ENCODE measurements at regions not wholly inside any gene's neighbourhood (a gene's known extent, or its start where the extent isn't known, plus 50 kb on each side); places are given as distances from the start of the nearest gene placed in this dataset.

- TF ChIP-seq E2F1 (CRISPR knock-in tag; IDR thresholded peaks at IDR 0.05): no peak
- TF ChIP-seq ZMAT4 (CRISPR knock-in tag; IDR thresholded peaks at IDR 0.05): no peak
Observed at GRCh38 chr1:55368698-55369097, 153.5 kb upstream of the USP24 start (continued).

GRCh38 chr1:55367273-55367672, 152.1 kb upstream of the USP24 start:
- ChIA-PET POLR2A (no interaction called here), CTCF (interaction anchor here (1.2 kb wide), 1 partner anchor 9 kb away, joined by 3 read pairs; no protein-coding TSS in a partner anchor)
- no peak overlapping the region for H3K27ac Mint-ChIP-seq
- no peaks in the 10 kb centered on the region for H3K4me1 Mint-ChIP-seq
- H3K36me3 Mint-ChIP-seq: no peaks in the 10 kb centered on the region
- H3K27me3 Mint-ChIP-seq (ENCODE audit: low read depth): no peaks in the 10 kb centered on the region; the same call in none of the 2 replicates
- H3K4me3 Mint-ChIP-seq: no peak overlapping the region
- ATAC-seq (no peak), DNase-seq (ENCODE audit: low spot score) (no peak)
- peaks cover 8% of the 10 kb centered on the region; the same call in 1 of the 2 replicates for H3K9me3 Mint-ChIP-seq
- TF ChIP-seq ZNF671 (CRISPR knock-in tag; IDR thresholded peaks at IDR 0.05) (no peak), ERG (CRISPR knock-in tag; IDR thresholded peaks at IDR 0.05) (no peak), ATF6 (CRISPR knock-in tag; IDR thresholded peaks at IDR 0.05) (no peak), MAX (CRISPR knock-in tag; IDR thresholded peaks at IDR 0.05) (no peak), TP53 (CRISPR knock-in tag; IDR thresholded peaks at IDR 0.05) (no peak), PRDM15 (CRISPR knock-in tag; IDR thresholded peaks at IDR 0.05) (no peak), HMGA2 (CRISPR knock-in tag; IDR thresholded peaks at IDR 0.05) (no peak), MLX (CRISPR knock-in tag; IDR thresholded peaks at IDR 0.05) (no peak), ZNF512 (CRISPR knock-in tag; IDR thresholded peaks at IDR 0.05; ENCODE audit: borderline replicate concordance) (no peak), NFYB (CRISPR knock-in tag; conservative IDR thresholded peaks at IDR 0.05; ENCODE audit: low read depth) (no peak), ZNF317 (CRISPR knock-in tag; IDR thresholded peaks at IDR 0.05; ENCODE audit: borderline replicate concordance, low read depth) (no peak), IRF2 (CRISPR knock-in tag; IDR thresholded peaks at IDR 0.05; ENCODE audit: borderline replicate concordance, low read depth) (no peak), ZNF121 (CRISPR knock-in tag; IDR thresholded peaks at IDR 0.05) (no peak), USF2 (CRISPR knock-in tag; IDR thresholded peaks at IDR 0.05) (no peak), STAT6 (CRISPR knock-in tag; conservative IDR thresholded peaks at IDR 0.05; ENCODE audit: low read depth) (no peak), NR1H2 (CRISPR knock-in tag; IDR thresholded peaks at IDR 0.05) (no peak), JUN (CRISPR knock-in tag; IDR thresholded peaks at IDR 0.05) (no peak), FOXK1 (CRISPR knock-in tag; IDR thresholded peaks at IDR 0.05) (no peak)
